Karpas-422 (cell line): ENCODE measurements at regions not wholly inside any gene's neighbourhood (a gene's known extent, or its start where the extent isn't known, plus 50 kb on each side); places are given as distances from the start of the nearest gene placed in this dataset.

ENCODE experiments used
- DNase-seq: peaks from one replicate; pipeline ENCODE4 v3.0.0-alpha.2; 2015
- H2AFZ ChIP-seq: fragments of 200-600 bp; sonication (generic); 2 replicates; pipeline ENCODE4 v1.6.1; 2014; ENCODE audit warnings: antibody characterized with exemption, low read length, mixed read lengths
- H3K27ac ChIP-seq: fragments of 200-600 bp; sonication (generic); 2 replicates; pipeline ENCODE4 v1.5.1; 2014; ENCODE audit warnings: mild to moderate bottlenecking, low read length, moderate library complexity
- H3K27me3 ChIP-seq: fragments of 200-600 bp; sonication (generic); 2 replicates; pipeline ENCODE4 v1.6.1; 2014; ENCODE audit warnings: low read length, mixed read lengths
- H3K36me3 ChIP-seq: fragments of 200-600 bp; sonication (generic); 2 replicates; pipeline ENCODE4 v1.6.1; 2014; ENCODE audit warnings: low read length, mixed read lengths; ENCODE audit not compliant: insufficient read depth
- H3K4me1 ChIP-seq: fragments of 200-600 bp; sonication (generic); 2 replicates; pipeline ENCODE4 v1.6.1; 2014; ENCODE audit warnings: mild to moderate bottlenecking, low read length, mixed read lengths
- H3K4me2 ChIP-seq: fragments of 200-600 bp; sonication (generic); 2 replicates; pipeline ENCODE4 v1.6.1; 2014; ENCODE audit warnings: low read length, low read depth, mild to moderate bottlenecking; ENCODE audit not compliant: poor library complexity, severe bottlenecking
- H3K4me3 ChIP-seq: fragments of 200-600 bp; sonication (generic); 2 replicates; pipeline ENCODE4 v1.5.1; 2014; ENCODE audit warnings: mild to moderate bottlenecking, antibody characterized with exemption, low read length, mixed read lengths
- H3K79me2 ChIP-seq: fragments of 200-600 bp; sonication (generic); 2 replicates; pipeline ENCODE4 v1.6.1; 2014; ENCODE audit warnings: mild to moderate bottlenecking, low read length, mixed read lengths
- H3K9ac ChIP-seq: fragments of 200-600 bp; sonication (generic); 2 replicates; pipeline ENCODE4 v1.6.0; 2014; ENCODE audit warnings: low read length
- H3K9me2 ChIP-seq: fragments of 200-600 bp; sonication (generic), shearing (Covaris generic); replicated peaks from 2 replicates; pipeline ENCODE4 v1.6.0; 2014; ENCODE audit warnings: mild to moderate bottlenecking, low read length, moderate library complexity; ENCODE audit not compliant: insufficient read depth
- H3K9me3 ChIP-seq: fragments of 300-700, 200-600 bp; sonication (generic); 2 replicates; pipeline ENCODE4 v1.6.1; 2014; ENCODE audit warnings: low read length, mixed read lengths
- H4K20me1 ChIP-seq: fragments of 200-600 bp; sonication (generic); 2 replicates; pipeline ENCODE4 v1.6.1; 2014; ENCODE audit warnings: mild to moderate bottlenecking, antibody characterized with exemption, low read length, low read depth; ENCODE audit not compliant: insufficient read depth

GRCh38 chr5:106874531-106874930 lies 796.2 kb downstream of the EFNA5 start:
- Histone ChIP-seq H3K4me1 (no peaks in the 10 kb centered on the region), H3K9ac (no peak overlapping the region), H3K9me2 (no peaks in the 10 kb centered on the region), H3K27ac (no peak overlapping the region), H3K4me3 (no peak overlapping the region), H4K20me1 (no peaks in the 10 kb centered on the region), H3K9me3 (peaks cover 7% of the 10 kb centered on the region), H3K4me2 (no peak overlapping the region), H2AFZ (no peak overlapping the region), H3K79me2 (no peaks in the 10 kb centered on the region), H3K27me3 (no peaks in the 10 kb centered on the region), H3K36me3 (no peaks in the 10 kb centered on the region)
- DNase-seq: no peak

- Histone ChIP-seq H3K4me1 (no peaks in the 10 kb centered on the region), H3K4me2 (no peak overlapping the region), H3K27ac (no peak overlapping the region), H3K36me3 (no peaks in the 10 kb centered on the region), H3K9me3 (peaks cover 7% of the 10 kb centered on the region), H3K79me2 (no peaks in the 10 kb centered on the region), H3K9me2 (no peaks in the 10 kb centered on the region), H3K4me3 (no peak overlapping the region), H3K27me3 (no peaks in the 10 kb centered on the region), H3K9ac (no peak overlapping the region), H2AFZ (no peak overlapping the region), H4K20me1 (no peaks in the 10 kb centered on the region)
- DNase-seq: no peak
Measured at GRCh38 chr5:106873568-106873967, 797.2 kb downstream of the EFNA5 start.

GRCh38 chr5:106865279-106865678 lies 805.5 kb downstream of the EFNA5 start:
- Histone ChIP-seq H3K36me3 (no peaks in the 10 kb centered on the region), H3K9ac (no peak overlapping the region), H4K20me1 (no peaks in the 10 kb centered on the region), H3K27me3 (no peaks in the 10 kb centered on the region), H3K79me2 (no peaks in the 10 kb centered on the region), H3K9me3 (peaks cover 17% of the 10 kb centered on the region; the same call in 1 of the 2 replicates), H3K4me2 (no peak overlapping the region), H3K4me1 (no peaks in the 10 kb centered on the region), H3K4me3 (no peak overlapping the region), H3K27ac (no peak overlapping the region), H2AFZ (no peak overlapping the region), H3K9me2 (no peaks in the 10 kb centered on the region)
- no peak for DNase-seq

- no peak overlapping the region for H3K4me2 ChIP-seq
- H3K36me3 ChIP-seq: no peaks in the 10 kb centered on the region
- no peak overlapping the region for H2AFZ ChIP-seq
- H3K79me2 ChIP-seq: no peaks in the 10 kb centered on the region
- H3K27me3 ChIP-seq: no peaks in the 10 kb centered on the region
- H3K9me3 ChIP-seq: peaks cover 23% of the 10 kb centered on the region
- DNase-seq: no peak
- no peak overlapping the region for H3K9ac ChIP-seq
- H4K20me1 ChIP-seq: no peaks in the 10 kb centered on the region
- H3K4me1 ChIP-seq: no peaks in the 10 kb centered on the region
- H3K9me2 ChIP-seq: no peaks in the 10 kb centered on the region
- no peak overlapping the region for H3K4me3 ChIP-seq
- no peak overlapping the region for H3K27ac ChIP-seq
Measured at GRCh38 chr5:106862450-106863193, 808.1 kb downstream of the EFNA5 start.

- no peaks in the 10 kb centered on the region for H3K9me2 ChIP-seq
- no peak overlapping the region for H3K27ac ChIP-seq
- H3K9me3 ChIP-seq: peaks cover 26% of the 10 kb centered on the region
- H2AFZ ChIP-seq: no peak overlapping the region
- no peaks in the 10 kb centered on the region for H4K20me1 ChIP-seq
- no peaks in the 10 kb centered on the region for H3K36me3 ChIP-seq
- no peak overlapping the region for H3K4me3 ChIP-seq
- no peaks in the 10 kb centered on the region for H3K27me3 ChIP-seq
- no peaks in the 10 kb centered on the region for H3K4me1 ChIP-seq
- no peak overlapping the region for H3K4me2 ChIP-seq
- no peak overlapping the region for H3K9ac ChIP-seq
- DNase-seq: no peak
- no peaks in the 10 kb centered on the region for H3K79me2 ChIP-seq
Measured at GRCh38 chr5:106860398-106861044, 810.2 kb downstream of the EFNA5 start.

GRCh38 chr5:106858616-106859015 lies 812.1 kb downstream of the EFNA5 start:
- Histone ChIP-seq H4K20me1 (no peaks in the 10 kb centered on the region), H3K4me1 (no peaks in the 10 kb centered on the region), H3K9me2 (no peaks in the 10 kb centered on the region), H3K9me3 (peaks cover 29% of the 10 kb centered on the region), H3K79me2 (no peaks in the 10 kb centered on the region), H3K4me3 (no peak overlapping the region), H3K27me3 (no peaks in the 10 kb centered on the region), H3K4me2 (no peak overlapping the region), H3K36me3 (no peaks in the 10 kb centered on the region), H3K9ac (no peak overlapping the region), H2AFZ (no peak overlapping the region), H3K27ac (no peak overlapping the region)
- no peak for DNase-seq

GRCh38 chr5:106854922-106855321 lies 815.8 kb downstream of the EFNA5 start:
- Histone ChIP-seq H3K36me3 (no peaks in the 10 kb centered on the region), H2AFZ (no peak overlapping the region), H3K9me3 (peaks cover 36% of the 10 kb centered on the region), H3K27ac (no peak overlapping the region), H3K4me1 (no peaks in the 10 kb centered on the region), H3K9ac (no peak overlapping the region), H4K20me1 (no peaks in the 10 kb centered on the region), H3K79me2 (no peaks in the 10 kb centered on the region), H3K4me2 (no peak overlapping the region), H3K27me3 (no peaks in the 10 kb centered on the region), H3K9me2 (no peaks in the 10 kb centered on the region), H3K4me3 (no peak overlapping the region)
- DNase-seq: no peak

- Histone ChIP-seq H3K36me3 (no peaks in the 10 kb centered on the region), H3K4me3 (no peak overlapping the region), H3K9me2 (no peaks in the 10 kb centered on the region), H3K27ac (no peak overlapping the region), H4K20me1 (no peaks in the 10 kb centered on the region), H3K79me2 (no peaks in the 10 kb centered on the region), H3K4me2 (no peak overlapping the region), H3K9ac (no peak overlapping the region), H3K4me1 (no peaks in the 10 kb centered on the region), H3K27me3 (no peaks in the 10 kb centered on the region), H3K9me3 (peaks cover 43% of the 10 kb centered on the region), H2AFZ (no peak overlapping the region)
- DNase-seq: no peak
Measured at GRCh38 chr5:106854105-106854687, 816.5 kb downstream of the EFNA5 start.
